HPDE6-E6E7 (cell line): ENCODE measurements at regions not wholly inside any gene's neighbourhood (a gene's known extent, or its start where the extent isn't known, plus 50 kb on each side); places are given as distances from the start of the nearest gene placed in this dataset.

Experiments used
- DNase-seq: peaks from one replicate; pipeline ENCODE4 v3.0.0; 2011; ENCODE audit warnings: missing footprints; ENCODE audit errors: extremely low spot score

DNA sequence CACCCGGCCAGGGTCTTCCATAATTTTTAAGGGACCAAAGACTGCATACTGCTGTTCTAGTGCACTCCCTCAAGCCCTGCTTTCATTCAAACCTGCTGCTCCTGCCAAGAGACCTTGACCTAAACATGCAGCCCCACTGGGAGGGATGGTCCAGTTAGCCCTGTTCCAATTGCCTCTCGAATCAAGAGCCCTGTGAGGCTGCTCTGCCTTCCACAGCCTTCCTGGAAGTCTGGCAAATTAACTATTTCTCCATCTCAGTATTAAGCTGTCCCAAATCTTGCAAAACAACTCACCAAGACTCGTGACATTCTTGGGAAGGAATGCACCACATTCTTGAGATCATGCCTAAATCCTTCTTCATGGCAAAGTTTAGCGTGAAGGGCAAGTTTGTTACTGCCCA lies 231.3 kb downstream of the C1orf94 start:
- DNase-seq, result no peak

- DNase-seq, result no peak
Observed at GRCh38 chr1:34409689-34410229, 233.1 kb downstream of the C1orf94 start.

GRCh38 chr1:34412598-34413370 lies 236.1 kb downstream of the C1orf94 start:
- no peak for DNase-seq

DNA sequence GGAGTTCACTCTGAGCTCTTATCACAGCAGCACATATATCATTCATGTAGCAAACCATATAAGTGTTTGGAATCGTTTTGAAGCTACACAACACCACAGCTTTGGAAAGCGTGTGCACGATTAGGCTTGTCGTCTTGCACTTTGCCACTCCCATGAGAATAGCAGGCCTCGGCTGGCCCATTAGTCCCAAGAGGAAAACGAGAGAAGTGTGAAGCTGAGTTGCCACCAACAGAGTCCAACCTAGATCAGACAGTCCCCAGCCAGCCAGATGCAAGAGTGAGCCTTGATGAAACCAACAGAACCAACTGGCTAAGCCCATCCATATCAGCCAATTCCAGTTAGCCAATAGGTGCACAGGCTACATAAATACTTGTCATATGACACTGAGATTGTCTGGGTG lies 238.4 kb downstream of the C1orf94 start:
- no peak for DNase-seq

DNA sequence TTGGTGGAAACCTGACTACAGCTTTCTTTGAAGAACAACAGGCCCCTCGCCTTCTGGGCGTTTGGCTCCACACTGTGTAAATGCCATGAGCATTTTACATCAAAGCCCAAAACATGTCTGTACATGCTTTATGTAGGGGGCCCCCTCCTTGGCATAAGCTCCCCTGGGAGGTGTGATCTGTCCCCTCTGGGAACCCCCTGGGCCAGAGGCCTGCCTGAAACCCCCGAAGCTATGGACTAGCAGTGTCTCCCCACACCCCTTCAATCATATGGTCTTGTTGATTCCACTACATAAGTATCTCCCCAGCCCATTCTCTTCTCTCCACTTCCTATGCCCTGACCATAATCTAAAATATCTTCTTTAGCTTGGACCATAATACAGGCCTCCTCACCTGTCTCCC lies 241.5 kb downstream of the C1orf94 start:
- DNase-seq, result no peak

DNA sequence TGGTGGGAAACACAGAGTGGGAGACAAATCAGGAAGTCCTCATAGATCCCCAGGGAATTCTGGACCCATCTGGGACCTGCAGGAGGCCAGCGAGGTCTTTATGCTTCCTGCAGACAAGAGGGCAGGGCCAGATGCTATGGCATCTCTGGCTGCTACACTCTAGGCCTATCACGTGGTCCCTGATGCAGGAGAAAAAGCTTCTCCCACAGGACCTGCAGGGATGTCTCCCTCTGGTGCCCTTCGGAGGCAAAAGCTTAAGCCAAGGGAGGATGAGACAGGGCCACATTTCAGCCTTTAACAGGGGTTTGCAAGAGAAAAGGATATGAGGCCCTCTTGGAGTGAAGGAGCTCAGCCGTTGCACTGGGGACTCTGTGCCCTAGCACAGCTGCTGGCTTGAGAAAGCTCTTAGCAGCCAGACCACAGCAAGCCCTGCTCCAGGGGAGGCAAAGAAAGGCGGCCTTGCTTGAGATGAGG lies 243.0 kb downstream of the C1orf94 start:
- no peak for DNase-seq

GRCh38 chr1:34425046-34425445 lies 248.3 kb downstream of the C1orf94 start:
- no peak for DNase-seq

GRCh38 chr1:34425785-34426184 lies 249.1 kb downstream of the C1orf94 start:
- no peak for DNase-seq

- DNase-seq, result no peak
Observed at GRCh38 chr1:34426325-34426896, 249.7 kb downstream of the C1orf94 start.

DNA sequence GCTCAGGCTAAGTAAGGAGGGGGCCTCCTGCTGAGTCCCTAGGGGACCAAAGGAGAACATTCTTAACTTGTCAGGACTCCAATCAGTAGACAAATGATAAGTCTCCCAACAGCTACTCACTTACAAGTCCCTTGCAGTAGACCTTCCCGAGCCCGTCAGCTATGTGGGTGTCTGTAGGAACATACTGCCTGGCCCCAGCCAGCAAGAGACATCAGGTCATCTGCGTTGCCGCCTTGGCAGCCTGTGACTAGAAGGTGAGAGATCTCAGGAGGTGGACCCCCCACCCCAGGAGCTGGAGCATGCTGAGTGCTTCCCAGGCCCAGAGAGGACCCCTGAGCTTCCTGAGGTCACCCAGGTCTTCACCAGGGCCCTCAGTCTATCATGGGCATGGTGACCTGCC lies 250.5 kb downstream of the C1orf94 start:
- DNase-seq, result no peak

DNA sequence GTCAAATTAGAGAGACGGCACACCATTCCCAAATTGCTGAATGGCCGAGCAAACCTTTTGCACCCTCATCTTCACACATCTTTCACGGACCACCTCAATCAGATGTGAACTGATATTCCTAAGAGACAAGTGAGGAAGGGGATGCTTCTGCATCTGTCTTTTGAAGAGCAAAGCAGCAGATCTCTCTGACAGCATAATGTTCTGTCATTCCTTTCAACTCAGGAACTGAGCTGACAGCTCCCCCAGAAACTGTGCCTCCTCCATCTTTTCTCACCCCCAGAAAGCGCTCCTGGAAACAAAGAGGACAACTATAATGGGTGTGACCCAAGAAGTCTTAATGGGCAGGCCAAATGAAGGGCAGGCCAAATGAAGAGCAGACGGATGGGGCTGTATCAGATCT lies 256.4 kb downstream of the C1orf94 start:
- DNase-seq, result no peak

- no peak for DNase-seq
Observed at GRCh38 chr1:34436836-34437235, 260.1 kb downstream of the C1orf94 start.

DNA sequence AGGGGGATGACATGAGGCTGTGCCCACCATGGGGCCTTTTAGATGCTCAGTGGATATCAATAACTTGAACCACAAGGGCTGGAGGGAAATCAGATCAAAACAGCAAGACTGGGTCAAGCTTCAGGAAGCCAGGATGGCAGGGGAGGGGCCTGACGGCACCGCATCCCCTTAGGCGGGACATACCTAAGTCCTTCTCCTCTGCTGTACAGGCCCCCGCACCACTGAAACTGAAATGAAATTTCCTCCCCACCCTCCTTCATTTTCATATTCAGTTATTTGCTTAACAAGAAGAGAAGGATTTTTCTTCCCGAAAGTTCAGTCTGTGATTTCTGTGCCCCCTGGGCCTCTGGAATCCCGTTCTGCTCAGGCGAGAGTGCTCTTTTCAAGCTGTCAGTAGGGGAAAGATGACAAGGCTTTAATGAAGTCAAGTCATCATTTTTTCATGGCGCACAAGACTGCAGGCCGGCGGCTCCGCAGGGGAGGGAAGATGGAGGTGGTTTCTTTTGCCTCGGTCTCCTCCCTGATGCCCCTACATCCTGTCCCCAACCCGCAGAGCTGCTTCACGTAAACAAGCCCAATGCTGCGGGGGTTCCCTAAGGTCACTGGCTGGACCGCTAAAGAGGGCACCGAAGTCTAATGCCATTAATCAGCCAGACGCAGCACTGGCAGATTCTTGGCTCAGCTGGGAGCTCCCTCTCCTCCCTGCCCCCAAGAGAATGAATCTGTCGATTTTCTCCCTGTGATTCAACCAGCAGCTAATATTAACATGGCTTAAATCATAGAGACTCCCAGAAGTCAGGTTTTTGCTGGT lies 264.8 kb downstream of the C1orf94 start:
- DNase-seq, result no peak

- no peak for DNase-seq
Observed at GRCh38 chr1:34444516-34444915, 267.8 kb downstream of the C1orf94 start.

GRCh38 chr1:34450325-34450724 lies 273.6 kb downstream of the C1orf94 start:
- no peak for DNase-seq

DNA sequence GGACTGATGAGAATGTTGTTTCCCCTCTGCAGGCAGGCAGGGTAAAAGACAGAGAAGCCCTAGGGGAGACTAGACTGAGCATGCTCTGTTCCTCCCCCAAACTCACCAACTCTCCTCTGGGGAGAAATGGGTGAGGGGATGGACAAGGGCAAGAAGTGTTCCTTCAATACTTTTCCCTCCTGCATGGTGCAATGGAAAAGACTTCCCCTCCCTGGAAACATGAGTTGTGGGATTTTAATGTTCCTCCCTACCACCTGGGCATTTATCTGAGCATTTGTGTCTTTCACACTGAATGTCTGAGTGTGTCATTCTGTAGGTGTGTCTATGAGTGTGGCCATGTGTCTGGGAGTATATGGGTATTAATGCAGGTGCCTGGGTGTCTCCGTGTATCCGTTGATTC lies 275.7 kb downstream of the C1orf94 start:
- no peak for DNase-seq

- no peak for DNase-seq
Observed at GRCh38 chr1:34455121-34455520, 278.4 kb downstream of the C1orf94 start.

GRCh38 chr1:34460193-34460592 lies 283.5 kb downstream of the C1orf94 start:
- peak; percentile 12 for DNase-seq

- no peak for DNase-seq
Observed at GRCh38 chr1:34470401-34470800, 284.4 kb upstream of the GJB5 start.

DNA sequence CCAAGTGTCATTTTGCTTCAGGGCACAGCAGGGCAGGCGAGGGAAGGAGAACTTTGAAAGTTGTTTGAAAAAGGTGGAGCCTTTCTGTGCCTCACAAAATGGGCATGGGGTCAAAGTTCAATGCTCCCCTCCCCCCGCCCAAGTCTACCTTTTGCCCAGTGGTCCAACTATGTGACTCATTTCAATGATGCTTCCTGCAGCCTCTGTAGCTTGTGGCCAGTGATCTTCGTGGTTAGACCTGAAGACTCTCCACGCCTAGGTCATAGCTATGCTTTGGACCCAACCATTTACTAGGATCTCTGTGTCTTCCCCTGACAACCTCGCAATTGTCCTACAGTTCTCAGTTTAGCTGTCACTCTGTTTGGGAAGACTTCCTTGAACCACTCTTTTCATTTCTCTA lies 280.3 kb upstream of the GJB5 start:
- no peak for DNase-seq

- no peak for DNase-seq
Observed at GRCh38 chr1:34476371-34476770, 278.5 kb upstream of the GJB5 start.

DNA sequence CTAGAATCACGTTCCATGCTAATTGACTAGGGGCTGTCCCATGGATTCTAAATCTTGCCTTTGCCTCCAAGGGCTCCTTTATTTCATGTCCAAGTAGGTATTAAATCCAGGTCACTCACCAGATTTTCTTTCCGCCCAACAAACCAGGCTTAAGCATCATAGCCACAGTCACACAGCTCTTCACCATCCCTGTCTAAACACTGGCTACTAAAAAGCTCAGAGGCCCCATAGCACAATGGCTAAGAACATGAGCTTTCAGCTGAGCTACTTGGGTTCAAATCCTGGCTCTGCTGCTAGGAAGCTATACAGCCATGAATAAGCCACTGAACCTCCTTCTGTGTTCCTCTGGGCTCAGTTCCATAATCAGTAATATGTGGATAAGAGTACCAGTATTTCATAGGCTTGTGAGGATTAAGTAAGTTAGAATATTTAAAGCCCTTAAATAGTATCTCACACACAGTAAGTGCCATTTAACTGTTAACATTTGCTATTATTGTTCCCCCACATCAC lies 277.2 kb upstream of the GJB5 start:
- no peak for DNase-seq
